ENCODE measurements at regions not wholly inside any gene's neighbourhood (a gene's known extent, or its start where the extent isn't known, plus 50 kb on each side); places are given as distances from the start of the nearest gene placed in this dataset.
"Not testable (repeated sequence)": the region's sequence is repeated elsewhere in the genome, so short reads cannot be mapped to it uniquely, and the experiment has no call there.

- no peaks in the 10 kb centered on the region for H3K36me3 ChIP-seq
These were observed 65.6 kb downstream of the IFI44 start for GRCh38 chr1:78715181-78715661.

GRCh38 chr1:78716186-78716585 is 66.6 kb downstream of the IFI44 start:
- H3K9me3 ChIP-seq (replicated peaks): no peaks in the 10 kb centered on the region
- H3K4me1 ChIP-seq (replicated peaks): peaks cover 37% of the 10 kb centered on the region
- DNase-seq (ENCODE audit: low read depth in 1 of 2, low spot score in 2 of 2): peak in 1 of 2 experiments; percentile 55
- H3K36me3 ChIP-seq: no peaks in the 10 kb centered on the region
- no peaks in the 10 kb centered on the region for H3K27me3 ChIP-seq (replicated peaks)
- H3K4me3 ChIP-seq: no peak overlapping the region
- H3K27ac ChIP-seq: peak overlapping the region; percentile 36; the same call in 1 of the 2 replicates

More at GRCh38 chr1:78715181-78715661, 65.6 kb downstream of the IFI44 start:
- Histone ChIP-seq H3K27ac (peak overlapping the region; percentile 36), H3K4me3 (no peak overlapping the region), H3K4me1 (replicated peaks) (peaks cover 37% of the 10 kb centered on the region), H3K27me3 (replicated peaks) (no peaks in the 10 kb centered on the region), H3K9me3 (replicated peaks) (no peaks in the 10 kb centered on the region)
- no peak for DNase-seq (ENCODE audit: low read depth in 1 of 2, low spot score in 2 of 2)

GRCh38 chr1:78718566-78718965 is 68.9 kb downstream of the IFI44 start:
- H3K9me3 ChIP-seq (replicated peaks): no peaks in the 10 kb centered on the region
- H3K36me3 ChIP-seq: no peaks in the 10 kb centered on the region
- H3K4me1 ChIP-seq (replicated peaks): peaks cover 37% of the 10 kb centered on the region
- H3K4me3 ChIP-seq: no peak overlapping the region
- peak overlapping the region; percentile 7; the same call in 1 of the 2 replicates for H3K27ac ChIP-seq
- peak in 1 of 2 experiments; percentile 47 for DNase-seq (ENCODE audit: low read depth in 1 of 2, low spot score in 2 of 2)
- H3K27me3 ChIP-seq (replicated peaks): no peaks in the 10 kb centered on the region

GRCh38 chr1:78721136-78721535 is 71.5 kb downstream of the IFI44 start:
- no peaks in the 10 kb centered on the region for H3K36me3 ChIP-seq
- H3K4me3 ChIP-seq: no peak overlapping the region
- H3K9me3 ChIP-seq (replicated peaks): no peaks in the 10 kb centered on the region
- H3K27ac ChIP-seq: no peak overlapping the region
- no peak for DNase-seq (ENCODE audit: low read depth in 1 of 2, low spot score in 2 of 2)
- no peaks in the 10 kb centered on the region for H3K27me3 ChIP-seq (replicated peaks)
- H3K4me1 ChIP-seq (replicated peaks): peaks cover 25% of the 10 kb centered on the region

- no peaks in the 10 kb centered on the region for H3K36me3 ChIP-seq
- H3K4me1 ChIP-seq (replicated peaks): peaks cover 16% of the 10 kb centered on the region
- no peak overlapping the region for H3K27ac ChIP-seq
- no peak for DNase-seq (ENCODE audit: low read depth in 1 of 2, low spot score in 2 of 2)
- no peaks in the 10 kb centered on the region for H3K27me3 ChIP-seq (replicated peaks)
- H3K4me3 ChIP-seq: no peak overlapping the region
- no peaks in the 10 kb centered on the region for H3K9me3 ChIP-seq (replicated peaks)
These were observed 72.5 kb downstream of the IFI44 start for GRCh38 chr1:78722105-78722504.

GRCh38 chr1:78722521-78722920 is 72.9 kb downstream of the IFI44 start:
- Histone ChIP-seq H3K27me3 (replicated peaks) (no peaks in the 10 kb centered on the region), H3K27ac (no peak overlapping the region), H3K4me3 (no peak overlapping the region), H3K36me3 (no peaks in the 10 kb centered on the region), H3K9me3 (replicated peaks) (no peaks in the 10 kb centered on the region), H3K4me1 (replicated peaks) (peaks cover 14% of the 10 kb centered on the region)
- DNase-seq (ENCODE audit: low read depth in 1 of 2, low spot score in 2 of 2): no peak

GRCh38 chr1:78722947-78723346 is 73.3 kb downstream of the IFI44 start:
- no peaks in the 10 kb centered on the region for H3K36me3 ChIP-seq
- no peak overlapping the region for H3K27ac ChIP-seq
- no peaks in the 10 kb centered on the region for H3K9me3 ChIP-seq (replicated peaks)
- H3K27me3 ChIP-seq (replicated peaks): no peaks in the 10 kb centered on the region
- no peak overlapping the region for H3K4me3 ChIP-seq
- H3K4me1 ChIP-seq (replicated peaks): peaks cover 10% of the 10 kb centered on the region
- DNase-seq (ENCODE audit: low read depth in 1 of 2, low spot score in 2 of 2): no peak

GRCh38 chr1:78726686-78727085 is 77.1 kb downstream of the IFI44 start:
- Histone ChIP-seq H3K4me1 (replicated peaks) (no peaks in the 10 kb centered on the region), H3K4me3 (no peak overlapping the region), H3K27me3 (replicated peaks) (no peaks in the 10 kb centered on the region), H3K27ac (no peak overlapping the region), H3K36me3 (no peaks in the 10 kb centered on the region), H3K9me3 (replicated peaks) (no peaks in the 10 kb centered on the region)
- no peak for DNase-seq (ENCODE audit: low read depth in 1 of 2, low spot score in 2 of 2)

- Histone ChIP-seq H3K27ac (no peak overlapping the region), H3K4me1 (replicated peaks) (no peaks in the 10 kb centered on the region), H3K4me3 (no peak overlapping the region), H3K9me3 (replicated peaks) (no peaks in the 10 kb centered on the region), H3K36me3 (no peaks in the 10 kb centered on the region), H3K27me3 (replicated peaks) (no peaks in the 10 kb centered on the region)
- no peak for DNase-seq (ENCODE audit: low read depth in 1 of 2, low spot score in 2 of 2)
These were observed 78.7 kb downstream of the IFI44 start for GRCh38 chr1:78728359-78728758.

GRCh38 chr1:78730054-78730453 is 80.4 kb downstream of the IFI44 start:
- Histone ChIP-seq H3K27ac (no peak overlapping the region), H3K27me3 (replicated peaks) (no peaks in the 10 kb centered on the region), H3K4me3 (no peak overlapping the region), H3K36me3 (no peaks in the 10 kb centered on the region), H3K4me1 (replicated peaks) (no peaks in the 10 kb centered on the region), H3K9me3 (replicated peaks) (no peaks in the 10 kb centered on the region)
- DNase-seq (ENCODE audit: low read depth in 1 of 2, low spot score in 2 of 2): no peak

- DNase-seq (ENCODE audit: low read depth in 1 of 2, low spot score in 2 of 2): no peak
- Histone ChIP-seq H3K27ac (no peak overlapping the region), H3K36me3 (no peaks in the 10 kb centered on the region), H3K9me3 (replicated peaks) (no peaks in the 10 kb centered on the region), H3K4me3 (no peak overlapping the region), H3K27me3 (replicated peaks) (no peaks in the 10 kb centered on the region), H3K4me1 (replicated peaks) (no peaks in the 10 kb centered on the region)
These were observed 82.0 kb downstream of the IFI44 start for GRCh38 chr1:78731674-78732073.

GRCh38 chr1:78737241-78737640 is 87.6 kb downstream of the IFI44 start:
- no peaks in the 10 kb centered on the region for H3K27me3 ChIP-seq (replicated peaks)
- H3K27ac ChIP-seq: no peak overlapping the region; the same call in 1 of the 2 replicates
- H3K4me3 ChIP-seq: no peak overlapping the region
- H3K9me3 ChIP-seq (replicated peaks): peaks cover 18% of the 10 kb centered on the region
- peak in 1 of 2 experiments; percentile 19 for DNase-seq (ENCODE audit: low read depth in 1 of 2, low spot score in 2 of 2)
- H3K4me1 ChIP-seq (replicated peaks): no peaks in the 10 kb centered on the region
- H3K36me3 ChIP-seq: no peaks in the 10 kb centered on the region

GRCh38 chr1:78743626-78744025 is 94.0 kb downstream of the IFI44 start:
- DNase-seq (ENCODE audit: low read depth in 1 of 2, low spot score in 2 of 2): no peak
- Histone ChIP-seq H3K4me1 (replicated peaks) (no peaks in the 10 kb centered on the region), H3K9me3 (replicated peaks) (peaks cover 10% of the 10 kb centered on the region), H3K4me3 (no peak overlapping the region), H3K27ac (no peak overlapping the region), H3K36me3 (no peaks in the 10 kb centered on the region), H3K27me3 (replicated peaks) (0 out of 2 replicates have a peak, but pooled peaks cover 5% of the 10 kb centered on the region)

- no peak for DNase-seq (ENCODE audit: low read depth in 1 of 2, low spot score in 2 of 2)
- no peaks in the 10 kb centered on the region for H3K9me3 ChIP-seq (replicated peaks)
- no peak overlapping the region for H3K27ac ChIP-seq
- H3K27me3 ChIP-seq (replicated peaks): 0 out of 2 replicates have a peak, but pooled peaks cover 5% of the 10 kb centered on the region
- H3K4me3 ChIP-seq: no peak overlapping the region
- H3K4me1 ChIP-seq (replicated peaks): no peaks in the 10 kb centered on the region
- H3K36me3 ChIP-seq: no peaks in the 10 kb centered on the region
These were observed 95.5 kb downstream of the IFI44 start for GRCh38 chr1:78745111-78745510.

GRCh38 chr1:78753679-78754078 is 104.0 kb downstream of the IFI44 start:
- H3K9me3 ChIP-seq (replicated peaks); H3K27me3 ChIP-seq (replicated peaks); DNase-seq (ENCODE audit: low read depth in 1 of 2, low spot score in 2 of 2); H3K4me1 ChIP-seq (replicated peaks); H3K36me3 ChIP-seq; H3K27ac ChIP-seq; H3K4me3 ChIP-seq: not testable (repeated sequence)

Measured in SJSA1 (cell line).